Glomerular endothelial cell (primary cell): ENCODE measurements at regions not wholly inside any gene's neighbourhood (a gene's known extent, or its start where the extent isn't known, plus 50 kb on each side); places are given as distances from the start of the nearest gene placed in this dataset.

Experiments
- DNase-seq: peaks from one replicate; pipeline ENCODE4 v3.0.0-alpha.2; 2011; ENCODE audit warnings: low read depth, low spot score; ENCODE audit errors: extremely low read depth

DNA sequence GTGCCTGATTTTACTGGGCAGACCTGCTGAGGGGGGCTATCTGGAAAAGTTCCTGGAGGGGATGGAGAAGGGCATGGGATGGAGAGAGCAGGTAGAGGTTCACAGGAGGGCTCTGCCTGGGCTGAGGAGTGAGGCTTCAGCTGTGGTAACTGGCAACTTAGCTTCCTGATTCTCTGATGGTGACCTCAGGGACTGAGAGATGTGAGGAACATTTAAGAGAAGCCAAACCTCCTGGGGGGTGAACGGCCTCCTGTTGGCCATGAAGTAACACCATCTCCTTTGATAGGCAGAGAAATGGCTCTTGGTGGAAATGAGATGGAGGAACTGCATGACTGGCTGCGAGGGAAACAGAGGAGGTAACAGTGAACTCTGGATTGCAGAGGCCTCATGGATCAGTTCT lies 97.3 kb upstream of the ROPN1 start:
- no peak for DNase-seq

DNA sequence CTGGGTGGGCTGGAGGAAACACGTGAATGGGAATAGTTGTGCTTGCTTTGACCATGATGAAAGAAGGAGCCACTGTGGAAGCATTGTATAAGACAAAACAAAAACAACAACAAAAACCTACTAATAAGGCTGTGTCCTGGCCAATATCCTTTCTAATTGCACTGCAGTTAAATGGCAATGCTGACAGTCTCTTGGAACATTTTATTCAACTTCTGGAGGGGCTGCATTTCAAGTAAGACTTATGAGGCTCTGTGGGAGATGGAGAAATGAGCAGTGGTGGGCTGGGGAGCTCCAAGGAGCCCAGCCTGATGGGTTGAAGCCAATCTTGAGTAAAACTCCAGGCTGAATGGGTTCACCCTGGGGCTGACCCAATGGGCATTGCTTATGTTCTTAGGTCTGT lies 99.8 kb upstream of the ROPN1 start:
- no peak for DNase-seq

DNA sequence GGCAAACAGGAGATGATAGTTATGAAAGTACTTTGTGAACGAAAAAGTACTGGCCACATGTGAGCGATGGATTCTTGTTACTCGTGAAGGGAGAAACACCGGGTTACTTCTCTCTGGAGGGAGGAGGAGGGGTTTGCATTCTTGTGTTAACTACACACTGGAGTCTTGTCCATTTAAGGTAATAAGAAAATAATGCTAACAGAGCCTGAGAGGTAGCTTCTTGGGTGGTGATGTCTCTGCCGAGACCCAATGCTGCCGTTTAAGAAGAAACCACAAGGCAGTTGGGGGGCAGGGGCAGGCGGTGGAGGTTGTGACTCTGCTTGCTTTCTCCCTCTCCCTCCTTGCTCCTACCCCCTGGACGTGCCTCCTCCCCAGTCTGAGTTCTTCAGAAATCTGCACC lies 100.9 kb upstream of the ROPN1 start:
- no peak for DNase-seq

DNA sequence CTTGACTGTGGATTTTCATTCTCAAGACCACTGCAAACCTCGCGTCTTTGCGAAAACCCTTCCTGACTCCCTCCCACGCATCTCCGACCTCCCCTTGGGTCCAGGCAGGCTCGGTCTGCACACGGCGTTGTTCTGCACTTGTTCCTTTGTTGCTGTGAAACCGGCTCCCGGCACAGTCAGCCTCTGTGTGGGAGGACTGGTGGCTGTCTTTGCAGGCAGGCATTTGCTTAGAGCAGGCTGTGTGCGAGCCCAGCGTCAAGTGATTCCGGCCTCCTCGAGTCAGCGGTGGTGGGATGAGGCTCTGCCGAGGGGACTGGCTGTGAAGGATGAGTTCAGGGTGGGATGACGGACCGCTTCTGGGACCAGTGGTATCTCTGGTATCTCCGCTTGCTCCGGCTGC lies 102.6 kb upstream of the ROPN1 start:
- DNase-seq: no peak

DNA sequence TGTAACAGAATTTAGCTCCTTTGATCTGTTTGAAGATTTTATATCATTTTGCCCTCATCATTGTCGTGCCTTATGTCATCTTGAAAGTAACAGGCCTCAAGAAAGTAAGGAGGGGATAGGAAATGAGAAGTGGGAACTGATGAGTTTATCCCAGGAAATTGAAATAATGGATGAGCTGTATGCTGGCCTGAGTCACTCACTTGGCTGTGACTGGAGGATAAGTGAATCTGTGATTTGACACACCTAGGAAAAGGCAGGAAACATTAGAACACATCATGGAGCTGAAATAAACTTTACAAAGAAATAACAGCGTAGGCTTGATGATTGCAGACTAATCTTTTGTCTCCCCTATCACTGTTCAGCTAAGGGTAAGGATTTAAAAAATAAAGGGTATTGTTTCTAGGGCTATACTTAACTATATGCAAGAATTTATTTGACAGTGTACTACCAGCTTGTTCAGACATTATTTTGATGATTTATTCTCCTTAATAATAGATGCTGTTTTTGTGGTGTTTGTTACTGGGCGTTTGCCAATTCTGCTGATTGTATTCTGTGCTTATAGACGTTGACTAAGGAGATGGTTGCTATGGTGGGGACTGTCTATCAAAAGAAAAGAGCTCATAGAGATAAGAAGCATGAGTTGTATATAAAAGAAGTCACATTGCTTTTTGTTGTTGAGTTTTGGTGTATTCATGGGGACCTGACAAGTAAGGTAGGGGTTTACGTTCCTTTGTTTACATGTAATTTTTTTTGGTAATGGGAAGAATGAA lies 105.6 kb upstream of the ROPN1 start:
- DNase-seq: no peak

DNA sequence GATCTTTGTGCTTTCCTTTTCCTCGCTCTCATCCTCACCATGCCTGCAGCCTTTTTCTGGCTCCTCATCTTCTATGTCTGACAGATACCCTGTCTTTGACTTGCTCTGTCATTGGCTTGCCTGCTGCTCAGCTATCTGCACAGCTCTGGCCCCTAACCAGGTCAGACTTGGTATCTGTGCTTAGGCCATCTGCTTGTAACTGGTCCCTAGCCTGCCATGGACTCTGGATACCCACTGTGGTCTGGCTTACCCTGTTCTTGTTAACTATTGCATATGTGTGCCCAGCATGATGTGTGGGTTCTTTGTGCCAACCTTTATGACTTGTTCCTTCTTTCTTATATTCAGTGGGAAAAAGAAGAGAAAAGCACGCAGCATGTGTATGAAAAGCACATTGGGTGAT lies 109.7 kb upstream of the ROPN1 start:
- DNase-seq: no peak

DNA sequence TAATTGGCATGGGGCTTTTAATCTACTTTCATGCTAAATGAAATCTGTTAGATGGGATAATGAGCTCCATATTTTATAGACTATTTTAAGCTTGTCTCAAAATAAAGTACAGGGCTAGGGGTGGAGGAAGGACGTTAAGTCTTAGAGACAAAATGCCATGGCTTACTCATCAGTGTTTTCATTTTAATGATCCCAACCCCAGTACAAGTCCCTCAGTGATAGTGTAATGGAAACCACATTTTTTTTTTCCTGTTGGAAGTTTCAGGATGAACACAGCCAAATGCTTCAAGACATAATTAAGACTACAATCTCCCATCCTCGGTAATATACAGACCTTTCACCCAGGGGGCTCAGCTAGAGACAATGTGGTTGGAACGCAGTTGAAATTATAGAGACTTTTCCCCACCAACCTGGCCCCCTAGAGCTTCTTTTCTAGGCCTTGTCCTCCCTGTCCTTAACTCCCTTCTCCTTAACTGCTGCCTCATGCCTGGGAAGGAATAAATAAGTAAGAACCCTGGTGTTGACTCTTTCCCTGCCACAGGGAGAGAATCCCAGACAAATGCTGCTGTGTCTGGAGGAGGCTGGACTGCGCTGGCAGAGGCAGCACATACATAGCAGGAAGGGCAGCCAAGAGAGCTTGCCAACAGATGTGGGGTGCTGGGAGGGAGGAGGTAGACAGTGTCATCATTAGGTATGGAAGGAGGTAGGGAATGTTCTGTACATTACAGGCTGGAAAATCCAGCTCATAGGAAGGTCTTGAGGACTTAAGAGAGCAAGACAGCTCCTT lies 115.4 kb upstream of the ROPN1 start:
- DNase-seq: no peak

DNA sequence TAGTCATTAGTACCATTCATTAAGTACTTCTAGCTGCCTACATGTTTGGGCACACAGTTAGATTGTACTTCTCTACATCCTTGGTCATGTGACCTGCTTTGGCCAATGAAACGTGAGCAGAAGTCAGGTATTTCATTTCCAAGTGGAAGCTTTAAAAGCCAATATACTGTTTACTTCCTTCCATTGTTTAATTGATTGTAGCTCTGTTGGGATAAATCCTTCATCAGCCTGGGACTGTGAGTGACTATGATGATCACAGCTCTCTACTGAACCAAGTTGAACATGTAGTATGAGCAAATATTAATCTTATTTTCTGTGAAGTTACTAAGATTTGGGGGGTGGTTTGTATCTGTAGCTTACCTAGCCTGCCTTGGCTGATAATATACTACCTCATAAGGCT lies 116.5 kb upstream of the ROPN1 start:
- no peak for DNase-seq

DNA sequence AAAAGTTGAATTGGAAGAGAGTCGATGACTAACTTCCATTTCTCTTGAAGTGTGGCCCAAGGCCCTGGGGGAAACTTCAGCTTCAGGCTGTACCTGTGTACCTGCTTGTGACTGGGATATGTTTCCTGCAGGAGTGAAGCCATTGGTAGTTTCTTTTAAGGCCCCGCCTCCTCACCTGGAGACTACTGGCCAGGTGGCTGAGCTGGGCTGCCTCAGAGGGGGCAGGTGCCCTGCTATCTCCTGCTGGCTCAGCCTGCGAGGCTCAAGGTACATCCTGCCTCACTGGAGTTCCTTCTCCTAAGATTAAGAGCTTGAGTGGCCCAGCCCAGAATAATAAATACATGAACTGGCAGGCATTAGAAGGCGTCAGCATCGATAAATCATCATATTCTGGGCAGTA lies 121.6 kb upstream of the ROPN1 start:
- no peak for DNase-seq

DNA sequence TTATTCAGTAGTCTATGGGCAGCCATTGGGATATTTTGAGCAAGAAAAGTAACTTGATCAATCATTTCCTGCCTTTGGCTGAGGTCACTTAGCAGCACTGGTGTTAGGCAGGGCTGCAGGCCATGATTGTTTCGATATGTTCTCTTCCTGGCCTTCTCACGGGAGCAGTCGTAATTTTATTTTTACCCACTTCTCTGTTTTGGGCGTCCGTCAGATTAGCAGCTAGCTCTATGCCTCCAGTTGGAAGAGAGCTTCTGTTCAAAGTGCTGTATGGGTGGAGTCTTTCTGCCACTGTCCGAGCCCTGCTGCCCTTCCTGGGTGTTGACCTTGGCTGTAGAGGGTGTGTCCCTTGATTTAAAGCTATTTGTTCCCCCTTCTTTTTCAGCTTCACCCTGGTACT lies 123.4 kb upstream of the ROPN1 start:
- no peak for DNase-seq

DNA sequence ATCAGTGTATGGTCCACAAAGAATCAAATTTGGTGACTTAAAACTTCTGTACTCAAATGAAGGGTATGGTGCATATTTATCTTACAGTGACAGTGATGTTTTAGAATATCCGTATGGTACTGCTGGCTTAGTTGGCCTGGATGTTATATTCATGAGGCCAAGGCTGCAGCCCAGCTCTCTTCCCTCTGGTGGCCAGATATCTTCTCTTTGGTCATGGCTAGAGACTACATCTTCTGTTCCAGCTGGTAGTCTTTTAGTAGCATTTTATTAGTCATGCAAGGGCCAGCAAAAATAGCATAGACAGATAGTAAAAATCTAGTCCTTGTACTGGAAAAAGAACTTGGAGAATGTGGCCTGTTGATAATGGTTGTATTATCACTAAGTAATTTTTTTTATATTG lies 124.0 kb upstream of the ROPN1 start:
- DNase-seq: no peak

DNA sequence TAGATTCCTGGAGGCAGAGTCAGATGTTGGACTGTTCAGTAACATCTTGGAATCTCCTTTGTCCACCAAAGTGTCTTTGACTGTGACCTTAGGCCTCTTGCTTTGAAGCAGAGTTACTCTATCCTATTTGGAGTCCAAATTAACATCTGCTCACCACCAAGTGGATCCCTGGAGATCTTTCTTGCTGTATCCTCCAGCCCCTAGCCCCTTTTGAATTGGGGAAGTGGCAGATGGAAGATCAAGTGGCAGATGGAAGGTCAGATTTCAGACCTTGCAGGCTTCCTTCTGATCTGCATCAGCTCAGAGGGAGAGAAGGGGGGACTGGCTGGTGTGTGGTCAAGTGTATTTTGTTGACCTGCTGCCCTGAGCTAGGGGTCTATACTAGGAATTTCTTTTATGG lies 125.0 kb upstream of the ROPN1 start:
- DNase-seq: no peak

DNA sequence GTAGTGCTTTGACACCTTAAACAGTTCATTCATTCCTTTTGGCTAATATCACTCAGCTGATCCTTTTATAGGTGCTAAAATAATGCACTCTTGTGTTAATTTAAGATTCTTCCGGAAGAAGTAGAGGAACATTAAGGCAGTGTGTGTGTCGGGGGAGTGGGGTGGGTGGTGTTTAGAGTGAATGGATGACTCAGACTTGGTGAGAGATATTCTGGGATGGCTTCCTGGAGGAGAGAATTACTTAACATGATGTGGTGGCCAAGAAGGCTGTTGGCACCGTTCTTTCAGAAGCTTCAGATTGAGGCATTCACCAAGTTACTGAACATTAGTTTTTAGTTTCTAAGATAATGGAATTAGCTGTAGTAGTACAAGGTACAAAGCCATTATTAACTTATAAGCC lies 125.6 kb upstream of the ROPN1 start:
- no peak for DNase-seq

DNA sequence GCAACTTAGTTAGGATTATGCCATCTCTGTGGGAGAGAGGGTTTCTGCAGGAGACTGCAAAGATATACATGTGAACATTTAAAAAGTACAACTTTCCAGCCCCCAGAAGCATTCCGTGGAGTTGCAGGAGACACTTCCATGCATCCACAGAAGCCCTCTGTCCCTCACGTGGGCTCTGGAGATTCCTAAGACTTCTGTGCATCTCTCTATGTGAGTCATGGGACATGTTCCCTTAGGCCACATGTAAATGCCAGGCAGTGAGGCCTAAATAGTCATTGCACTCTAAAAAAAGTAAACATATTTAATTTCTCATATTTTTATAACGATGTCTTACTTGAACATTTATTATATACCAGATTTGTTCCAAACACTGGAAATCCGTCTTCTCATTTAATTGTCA lies 126.5 kb upstream of the ROPN1 start:
- DNase-seq: no peak

DNA sequence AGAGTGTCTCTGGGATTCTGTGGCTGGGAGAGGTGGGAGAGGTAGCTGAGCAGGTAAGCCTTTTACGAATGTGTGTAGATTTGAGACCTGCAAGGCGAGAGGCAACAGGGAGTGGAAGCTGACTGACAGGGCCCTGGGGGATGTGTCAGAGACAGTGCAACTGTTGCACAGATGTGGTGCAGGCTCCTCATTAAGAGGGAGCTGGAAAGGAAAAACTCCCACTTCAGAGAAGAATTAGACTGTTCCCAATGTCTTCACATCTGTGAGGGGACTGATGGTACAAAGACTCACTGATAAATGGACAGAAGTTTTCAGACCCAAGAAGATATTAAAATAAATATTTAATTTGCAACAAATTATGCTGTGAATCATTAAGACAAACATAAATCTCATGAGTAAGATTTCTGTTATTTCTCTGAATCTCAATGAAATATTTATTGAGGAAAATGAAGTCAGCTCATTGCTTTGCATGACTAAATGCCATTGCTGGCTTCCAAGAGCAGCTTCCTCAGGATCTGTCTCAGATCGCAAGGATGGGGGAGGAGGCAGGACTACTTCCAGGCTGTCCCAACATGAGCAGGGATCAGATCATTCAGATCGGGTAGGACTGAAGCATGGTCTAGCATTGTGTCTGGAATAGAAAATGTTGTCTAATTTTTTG lies 127.3 kb upstream of the ROPN1 start:
- no peak for DNase-seq

DNA sequence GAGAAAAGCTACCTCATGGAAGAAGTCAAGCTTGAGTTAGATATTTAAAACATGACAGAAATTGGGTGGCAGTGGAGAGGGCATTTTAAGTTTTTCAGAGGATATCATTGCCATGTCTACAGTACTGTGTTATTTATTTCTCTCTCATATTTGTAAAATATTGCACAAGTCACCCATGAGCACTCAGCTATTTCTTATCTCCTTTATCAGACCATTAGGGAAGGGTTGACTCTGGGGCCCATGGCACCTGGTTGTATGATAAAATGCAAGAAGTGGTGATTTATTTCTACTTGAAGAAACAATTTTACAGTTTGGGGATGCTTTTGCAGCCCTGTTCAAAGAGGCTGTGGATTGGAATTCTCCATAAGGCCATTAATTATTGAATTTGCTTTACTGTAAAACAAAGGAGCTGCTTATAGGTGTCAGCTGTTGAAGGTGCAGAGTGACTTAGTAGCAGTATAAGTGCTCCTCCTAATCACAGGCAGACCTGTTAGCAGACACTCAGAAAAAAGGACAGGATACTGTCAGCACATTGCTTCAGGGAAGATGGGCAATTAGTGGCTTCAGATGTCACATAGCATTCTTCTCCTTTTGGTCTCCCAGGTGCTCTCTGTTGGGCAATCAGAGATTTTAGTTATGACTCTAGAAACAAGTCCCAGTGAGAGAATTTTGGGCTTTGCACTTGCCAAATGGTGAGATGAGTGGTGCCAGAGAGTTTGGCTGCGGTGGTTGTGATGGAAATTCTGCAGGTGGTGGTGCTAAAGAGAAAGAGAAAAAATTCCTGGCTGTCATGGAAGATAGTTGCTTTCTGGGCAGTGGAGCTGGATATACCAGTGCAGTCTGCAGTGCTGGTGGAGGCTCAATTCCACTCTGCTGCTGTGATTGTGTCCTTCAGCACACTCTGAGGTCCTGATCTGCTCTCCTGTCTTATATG lies 129.7 kb upstream of the ROPN1 start:
- no peak for DNase-seq

DNA sequence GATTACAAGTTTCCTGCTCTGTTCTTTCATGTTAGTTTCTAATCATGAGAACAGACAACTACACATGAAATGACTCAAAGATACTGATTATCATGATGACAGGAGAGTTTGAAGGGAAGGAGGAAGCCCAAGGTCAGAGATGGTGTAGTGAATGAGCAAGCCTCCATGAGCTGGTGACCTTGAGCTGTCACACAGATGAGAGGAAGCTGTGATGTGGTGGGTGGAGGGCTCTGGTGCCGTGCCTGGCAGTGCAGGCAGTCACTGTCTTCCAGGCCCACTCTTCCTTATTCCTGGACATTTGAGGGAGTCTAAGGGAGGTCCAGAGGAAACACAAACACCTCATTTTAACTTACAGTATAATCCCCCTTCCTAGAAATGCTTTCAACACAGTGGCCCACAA lies 133.4 kb upstream of the ROPN1 start:
- no peak for DNase-seq

DNA sequence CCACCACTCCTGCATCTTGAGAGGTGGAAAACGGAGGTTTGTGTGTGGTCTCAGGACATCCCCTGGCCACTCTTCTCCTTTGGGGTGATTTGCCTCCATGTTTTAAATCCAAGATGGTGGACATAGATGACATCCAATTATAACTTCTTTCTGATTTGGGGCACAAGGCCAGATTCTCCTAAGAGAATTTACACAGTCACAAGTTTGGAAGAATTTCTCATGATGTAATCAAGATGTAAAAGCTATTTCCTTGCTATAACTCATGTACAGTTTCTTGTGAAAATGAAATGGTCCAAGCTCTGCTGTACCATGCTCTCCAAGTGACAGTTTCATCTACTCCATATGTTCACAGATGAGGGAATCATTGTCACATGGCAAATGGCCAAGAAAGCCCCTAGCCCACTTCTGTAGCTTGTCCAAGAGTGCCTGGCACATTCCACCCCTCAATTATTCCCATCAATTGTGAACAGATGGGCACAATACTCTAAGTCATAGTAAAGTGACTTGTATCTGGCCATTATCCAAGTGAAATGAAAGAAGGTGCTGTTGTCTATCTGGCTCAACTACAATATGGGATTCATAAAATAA lies 134.6 kb upstream of the ROPN1 start:
- DNase-seq: no peak

DNA sequence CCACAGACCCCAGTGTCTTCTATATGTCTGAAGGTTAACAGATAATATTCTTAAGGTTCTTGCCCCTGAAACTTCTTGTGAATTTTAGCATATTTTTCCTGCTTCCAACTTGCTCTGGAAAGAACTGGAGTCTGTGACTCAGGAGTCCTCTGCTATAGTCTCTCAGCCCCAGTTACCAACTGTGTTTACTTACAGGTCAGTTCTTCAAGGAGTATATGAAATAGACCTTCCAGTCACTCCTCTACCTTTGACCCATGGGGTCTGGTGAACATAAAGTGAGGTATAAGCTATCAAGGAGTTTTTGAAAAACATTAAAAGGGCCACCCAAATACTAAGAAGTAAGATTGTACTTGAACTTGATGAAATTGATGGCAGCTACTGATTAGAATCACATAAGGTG lies 139.2 kb upstream of the ROPN1 start:
- DNase-seq: no peak

DNA sequence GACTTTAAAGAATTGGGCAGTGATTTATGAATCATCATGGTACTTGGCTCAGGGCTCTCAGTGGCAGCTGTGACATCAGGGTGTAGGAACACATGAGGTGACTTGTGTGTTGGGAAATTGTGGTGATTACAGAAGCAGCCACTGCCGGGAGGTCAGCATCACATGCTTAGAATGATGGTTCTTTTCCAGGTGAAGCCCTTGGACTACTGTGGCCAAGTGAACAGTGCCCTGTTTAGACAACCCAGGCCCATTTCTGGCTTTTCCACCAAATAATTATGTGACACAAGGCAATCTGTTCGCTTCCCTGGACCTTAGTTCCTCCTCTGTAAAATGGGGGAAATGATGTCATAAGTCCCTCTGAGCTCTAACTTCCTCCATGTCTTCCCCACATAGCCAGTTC lies 139.7 kb upstream of the ROPN1 start:
- DNase-seq: no peak

DNA sequence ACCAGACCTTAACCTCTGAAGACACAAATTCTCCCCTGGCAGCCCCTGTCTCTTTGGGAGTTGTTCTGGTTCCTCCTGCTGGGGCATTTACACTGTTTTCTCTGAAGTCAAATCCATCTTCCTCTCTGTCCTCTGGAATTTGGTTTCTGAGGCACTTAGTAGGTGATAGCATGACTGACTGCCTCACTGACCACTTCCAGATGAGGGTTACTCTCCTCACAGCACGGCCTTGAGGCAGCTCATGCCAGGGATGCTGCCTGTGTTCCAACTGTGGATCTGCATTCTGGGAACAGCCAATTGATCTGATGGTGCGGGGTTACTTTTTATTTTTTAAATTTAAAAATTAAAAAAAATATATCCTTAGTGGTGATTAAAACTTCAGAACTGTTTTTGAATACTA lies 140.9 kb upstream of the ROPN1 start:
- DNase-seq: no peak
